Gastroesophageal sphincter (tissue), 3 donors: ENCODE measurements at regions not wholly inside any gene's neighbourhood (a gene's known extent, or its start where the extent isn't known, plus 50 kb on each side); places are given as distances from the start of the nearest gene placed in this dataset.

Experiments
- POLR2A ChIP-seq, 2 donors: fragments of 450-650 bp; IDR thresholded peaks; one replicate each; pipeline ENCODE4 v1.6.1; 2017; ENCODE audit warnings: antibody characterized with exemption in 2 of 2, mild to moderate bottlenecking in 2 of 2, moderate library complexity in 1 of 2
- POLR2AphosphoS5 ChIP-seq: sonication (generic); formaldehyde crosslinking; IDR thresholded peaks from one replicate; pipeline ENCODE4 v1.6.1; 2017; ENCODE audit warnings: antibody characterized with exemption
- TF ChIP-seq, protein P1 (sequence below), 4 experiments: fragments of 200-600 bp in 2 of 4; fragments of 450-650 bp in 2 of 4; sonication (generic) in 1 of 4; IDR thresholded peaks; one replicate each; pipeline ENCODE4 v1.5.1; 2017 to 2019; ENCODE audit warnings: antibody characterized with exemption in 4 of 4, mild to moderate bottlenecking in 2 of 4, moderate library complexity in 2 of 4

DNA sequence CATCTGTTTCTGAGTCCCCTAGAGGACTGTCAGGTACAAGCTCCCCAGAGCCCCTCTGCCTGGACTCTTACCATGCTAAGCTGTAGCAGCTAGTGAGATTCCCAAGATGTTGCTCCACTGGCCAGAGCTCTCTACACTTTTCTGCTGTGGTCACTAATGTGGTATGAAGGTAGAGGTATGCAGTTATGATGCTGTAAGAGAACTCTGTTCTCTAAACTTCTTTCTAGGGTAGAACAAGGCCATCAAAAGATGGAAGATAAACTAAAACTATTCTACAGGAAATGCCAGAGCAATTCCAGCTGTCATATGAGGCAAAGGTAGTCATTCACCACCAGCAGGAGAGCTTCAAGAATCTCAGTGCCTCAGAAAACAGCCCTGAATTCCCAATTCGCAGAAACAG, 517.4 kb upstream of the ARRDC4 start:
- TF ChIP-seq, protein P1, sequence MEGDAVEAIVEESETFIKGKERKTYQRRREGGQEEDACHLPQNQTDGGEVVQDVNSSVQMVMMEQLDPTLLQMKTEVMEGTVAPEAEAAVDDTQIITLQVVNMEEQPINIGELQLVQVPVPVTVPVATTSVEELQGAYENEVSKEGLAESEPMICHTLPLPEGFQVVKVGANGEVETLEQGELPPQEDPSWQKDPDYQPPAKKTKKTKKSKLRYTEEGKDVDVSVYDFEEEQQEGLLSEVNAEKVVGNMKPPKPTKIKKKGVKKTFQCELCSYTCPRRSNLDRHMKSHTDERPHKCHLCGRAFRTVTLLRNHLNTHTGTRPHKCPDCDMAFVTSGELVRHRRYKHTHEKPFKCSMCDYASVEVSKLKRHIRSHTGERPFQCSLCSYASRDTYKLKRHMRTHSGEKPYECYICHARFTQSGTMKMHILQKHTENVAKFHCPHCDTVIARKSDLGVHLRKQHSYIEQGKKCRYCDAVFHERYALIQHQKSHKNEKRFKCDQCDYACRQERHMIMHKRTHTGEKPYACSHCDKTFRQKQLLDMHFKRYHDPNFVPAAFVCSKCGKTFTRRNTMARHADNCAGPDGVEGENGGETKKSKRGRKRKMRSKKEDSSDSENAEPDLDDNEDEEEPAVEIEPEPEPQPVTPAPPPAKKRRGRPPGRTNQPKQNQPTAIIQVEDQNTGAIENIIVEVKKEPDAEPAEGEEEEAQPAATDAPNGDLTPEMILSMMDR (IDR thresholded peaks at IDR 0.05): no peak
- TF ChIP-seq POLR2AphosphoS5 (no peak), POLR2A (IDR thresholded peaks at IDR 0.05) (no peak)
